ENCODE measurements at regions not wholly inside any gene's neighbourhood (a gene's known extent, or its start where the extent isn't known, plus 50 kb on each side); places are given as distances from the start of the nearest gene placed in this dataset.

GRCh38 chrX:55546956-55547355 is 57.3 kb upstream of the USP51 start:
- peak; percentile 45 for DNase-seq
- in situ Hi-C loops (cut with MboI; ENCODE audit: low pct_unique_long_range_greater_than_20kb, low sequenced_read_pairs), result no loop called here

All from KBM-7 (cell line).